ENCODE measurements at regions not wholly inside any gene's neighbourhood (a gene's known extent, or its start where the extent isn't known, plus 50 kb on each side); places are given as distances from the start of the nearest gene placed in this dataset.
"Not testable (repeated sequence)": the region's sequence is repeated elsewhere in the genome, so short reads cannot be mapped to it uniquely, and the experiment has no call there.

- no peak for DNase-seq (ENCODE audit: low spot score)
These were observed 122.2 kb upstream of the IGF1R start for GRCh38 chr15:98526094-98526493.

GRCh38 chr15:98528046-98528725 is 120.2 kb upstream of the IGF1R start:
- no peak for DNase-seq (ENCODE audit: low spot score)

DNA sequence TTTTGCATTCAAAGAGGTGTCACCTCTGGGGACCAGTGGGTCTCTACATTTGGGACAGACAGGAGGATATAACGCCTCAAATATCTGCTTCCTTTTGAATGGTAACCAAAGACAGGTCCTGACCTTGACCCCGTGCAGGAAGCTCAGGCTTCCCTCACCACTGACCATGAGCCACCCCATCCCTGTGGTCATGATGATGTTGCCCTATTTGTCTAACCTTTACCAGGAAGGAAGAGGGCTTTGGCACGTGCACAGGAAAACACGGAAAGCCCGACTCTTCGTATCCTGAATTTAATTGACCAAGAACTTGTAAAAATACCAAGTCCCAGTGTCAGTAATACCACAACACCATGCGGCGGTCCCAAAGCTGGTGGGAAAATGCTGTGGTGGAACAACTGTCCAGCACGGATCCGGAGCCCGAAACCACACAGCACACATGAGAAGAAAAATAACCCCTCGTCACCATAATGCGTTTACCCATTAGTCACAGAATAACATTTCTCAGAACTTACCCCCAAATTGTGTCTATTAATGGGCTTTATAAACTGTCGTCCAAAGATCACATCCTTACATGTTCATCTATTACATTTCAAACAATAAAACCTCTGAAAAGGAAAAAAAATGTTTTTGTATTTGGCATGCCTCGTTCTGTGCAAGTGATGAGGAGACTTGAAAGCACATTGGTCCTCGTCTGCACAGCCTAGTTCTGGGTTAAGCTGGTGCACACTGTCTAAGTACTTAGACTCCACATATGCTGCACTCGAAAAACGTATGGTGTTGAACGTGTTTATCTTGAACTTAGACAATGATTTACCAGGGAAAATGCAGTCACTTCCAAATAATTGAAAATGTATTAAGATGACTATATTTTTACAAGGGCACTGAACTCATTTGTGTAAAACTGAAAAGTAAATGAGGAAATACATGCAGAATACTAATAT is 118.9 kb upstream of the IGF1R start:
- DNase-seq (ENCODE audit: low spot score): no peak

DNA sequence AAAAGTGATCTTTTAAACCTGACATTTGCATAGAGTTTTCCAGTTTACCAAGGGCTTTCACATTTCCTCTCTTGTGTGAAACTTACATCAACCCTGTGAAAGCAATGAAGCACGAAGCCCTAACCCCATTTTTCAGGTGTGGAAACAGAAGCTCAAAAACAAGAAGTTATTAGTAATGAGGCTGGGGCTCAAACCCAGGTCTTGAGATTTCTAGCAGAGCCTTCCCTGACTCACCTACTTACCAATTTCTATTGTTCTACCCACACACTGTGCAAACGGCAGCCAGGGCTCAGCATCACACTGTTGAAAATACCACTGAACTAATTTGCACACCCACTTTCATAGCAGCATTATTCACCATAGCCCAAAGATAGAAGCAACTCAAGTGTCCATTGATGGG is 117.8 kb upstream of the IGF1R start:
- peak; percentile 46 for DNase-seq (ENCODE audit: low spot score)

DNA sequence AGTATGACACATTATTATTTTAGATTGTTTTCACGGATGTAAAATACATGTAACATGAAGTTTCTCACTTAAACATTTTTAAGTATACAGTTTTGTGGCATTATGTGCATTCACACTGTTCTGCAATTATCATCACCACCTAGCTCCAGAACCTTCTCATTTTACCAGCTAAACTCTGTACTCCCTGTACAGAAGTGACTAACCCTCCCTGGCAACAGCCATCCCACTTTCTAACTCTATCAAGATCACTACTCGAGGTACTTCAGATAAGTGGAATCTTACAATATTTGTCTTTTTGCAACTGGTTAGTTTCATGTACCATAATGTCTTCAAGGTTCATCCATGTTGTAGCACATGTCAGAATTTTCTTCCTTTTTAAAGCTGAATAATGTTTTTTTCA is 116.3 kb upstream of the IGF1R start:
- DNase-seq (ENCODE audit: low spot score): no peak

GRCh38 chr15:98536976-98537375 is 111.4 kb upstream of the IGF1R start:
- no peak for DNase-seq (ENCODE audit: low spot score)

GRCh38 chr15:98537516-98538060 is 110.8 kb upstream of the IGF1R start:
- no peak for DNase-seq (ENCODE audit: low spot score)

GRCh38 chr15:98541519-98541918 is 106.8 kb upstream of the IGF1R start:
- no peak for DNase-seq (ENCODE audit: low spot score)

DNA sequence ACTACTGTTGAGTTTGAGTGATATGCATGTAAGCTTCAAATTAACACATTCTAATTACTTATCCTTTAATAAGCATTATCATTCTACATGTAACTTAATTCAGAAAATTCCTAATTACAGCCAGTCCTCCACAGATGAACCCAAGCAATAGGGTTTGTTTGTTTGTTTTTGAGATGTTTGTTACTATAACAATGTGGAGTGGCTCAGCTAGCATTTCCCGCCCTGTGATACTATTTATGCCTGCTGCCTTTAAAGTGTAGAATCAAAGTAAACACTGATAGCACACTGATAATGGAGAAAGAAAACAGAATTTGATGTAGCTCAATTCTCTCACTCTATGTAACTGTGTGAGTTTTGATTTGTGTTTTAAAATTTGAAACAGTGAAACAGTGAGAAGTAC is 105.1 kb upstream of the IGF1R start:
- no peak for DNase-seq (ENCODE audit: low spot score)

DNA sequence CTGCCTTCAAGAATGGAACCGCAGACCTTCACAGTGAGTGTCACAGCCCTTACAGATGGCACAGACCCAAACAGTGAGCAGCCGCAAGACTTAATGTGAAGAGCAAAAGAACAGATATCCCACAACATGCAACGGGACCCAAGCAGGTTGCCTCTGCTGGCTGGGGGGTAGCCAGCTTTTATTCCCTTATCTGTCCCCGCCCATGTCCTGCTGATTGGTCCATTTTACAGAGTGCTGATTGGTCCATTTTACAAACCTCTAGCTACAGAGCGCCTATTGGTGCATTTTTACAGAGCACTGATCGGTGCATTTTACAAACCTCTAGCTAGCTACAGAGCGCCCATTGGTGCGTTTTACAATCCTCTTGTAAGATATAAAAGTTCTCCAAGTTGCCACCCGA is 102.0 kb upstream of the IGF1R start:
- no peak for DNase-seq (ENCODE audit: low spot score)

GRCh38 chr15:98547275-98547674 is 101.1 kb upstream of the IGF1R start:
- no peak for DNase-seq (ENCODE audit: low spot score)

DNA sequence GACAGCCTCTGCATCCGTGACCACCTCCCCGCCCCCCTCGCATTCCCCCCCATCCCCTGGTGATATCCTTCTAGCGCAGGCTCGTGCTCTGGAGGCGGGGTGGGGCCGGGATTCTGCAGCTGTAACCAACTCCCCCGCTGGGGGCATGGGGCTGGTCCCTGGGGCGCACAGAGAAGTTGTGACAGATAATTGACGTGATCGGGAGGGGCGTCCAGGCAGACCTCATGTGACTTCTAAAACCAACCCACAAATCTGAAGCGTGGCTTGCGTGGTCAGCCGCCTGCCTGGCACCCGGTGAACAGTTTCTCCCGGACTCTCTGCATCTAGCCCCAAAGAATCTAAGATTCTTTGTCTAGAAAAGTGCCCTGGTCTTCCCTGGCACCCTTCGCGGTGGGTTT is 100.6 kb upstream of the IGF1R start:
- DNase-seq (ENCODE audit: low spot score): no peak

- DNase-seq (ENCODE audit: low spot score): peak; percentile 46
These were observed 100.0 kb upstream of the IGF1R start for GRCh38 chr15:98548139-98548971.

DNA sequence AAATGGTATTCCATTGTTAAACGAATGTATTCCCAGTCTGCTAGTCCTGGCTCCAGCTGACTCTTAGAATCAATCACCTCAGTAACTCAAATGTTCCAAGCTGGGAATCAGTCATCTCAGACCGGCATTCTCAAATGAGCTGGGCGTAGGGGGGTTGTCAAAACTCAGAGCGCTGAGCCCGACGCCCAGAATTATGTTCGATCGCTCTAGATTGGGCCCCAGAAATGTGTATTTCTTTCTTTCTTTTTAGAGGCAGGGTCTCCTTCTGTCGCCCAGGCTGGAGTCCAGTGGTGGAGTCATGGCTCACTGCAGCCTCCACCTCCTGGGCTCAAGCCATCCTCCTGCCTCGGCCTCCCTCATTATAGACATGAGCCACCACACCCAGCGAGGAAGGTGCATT is 99.3 kb upstream of the IGF1R start:
- no peak for DNase-seq (ENCODE audit: low spot score)

GRCh38 chr15:98549741-98550140 is 98.6 kb upstream of the IGF1R start:
- DNase-seq (ENCODE audit: low spot score): no peak

GRCh38 chr15:98550363-98550762 is 98.0 kb upstream of the IGF1R start:
- not testable (repeated sequence) for DNase-seq (ENCODE audit: low spot score)

DNA sequence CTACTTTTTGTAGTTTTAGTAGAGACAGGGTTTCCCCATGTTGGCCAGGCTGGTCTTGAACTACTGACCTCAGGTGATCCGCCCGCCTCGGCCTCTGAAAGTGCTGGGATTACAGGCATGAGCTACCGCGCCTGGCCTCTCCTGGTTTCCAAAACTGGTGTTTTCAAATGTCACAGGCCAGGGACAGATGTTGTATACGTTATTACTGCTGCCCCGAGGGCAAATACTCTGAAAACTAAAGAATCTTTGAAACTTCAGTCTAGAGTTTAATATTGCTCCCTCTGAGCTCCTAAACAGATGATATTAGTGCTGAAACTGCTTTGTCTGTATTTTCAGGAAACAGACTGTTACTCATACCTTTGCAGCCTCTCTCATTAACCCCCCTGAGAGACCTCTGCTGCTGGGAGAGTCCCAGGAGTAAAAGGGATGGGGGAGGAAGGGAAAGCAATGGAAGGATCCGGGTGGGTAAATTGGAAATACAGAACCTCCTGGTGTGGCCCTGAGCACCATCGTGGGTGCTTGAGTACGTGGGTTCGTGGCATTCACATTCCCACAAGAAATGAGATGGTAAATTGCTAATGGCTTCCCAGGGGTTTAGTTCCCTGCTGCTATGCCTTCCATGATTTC is 96.3 kb upstream of the IGF1R start:
- no peak for DNase-seq (ENCODE audit: low spot score)

DNA sequence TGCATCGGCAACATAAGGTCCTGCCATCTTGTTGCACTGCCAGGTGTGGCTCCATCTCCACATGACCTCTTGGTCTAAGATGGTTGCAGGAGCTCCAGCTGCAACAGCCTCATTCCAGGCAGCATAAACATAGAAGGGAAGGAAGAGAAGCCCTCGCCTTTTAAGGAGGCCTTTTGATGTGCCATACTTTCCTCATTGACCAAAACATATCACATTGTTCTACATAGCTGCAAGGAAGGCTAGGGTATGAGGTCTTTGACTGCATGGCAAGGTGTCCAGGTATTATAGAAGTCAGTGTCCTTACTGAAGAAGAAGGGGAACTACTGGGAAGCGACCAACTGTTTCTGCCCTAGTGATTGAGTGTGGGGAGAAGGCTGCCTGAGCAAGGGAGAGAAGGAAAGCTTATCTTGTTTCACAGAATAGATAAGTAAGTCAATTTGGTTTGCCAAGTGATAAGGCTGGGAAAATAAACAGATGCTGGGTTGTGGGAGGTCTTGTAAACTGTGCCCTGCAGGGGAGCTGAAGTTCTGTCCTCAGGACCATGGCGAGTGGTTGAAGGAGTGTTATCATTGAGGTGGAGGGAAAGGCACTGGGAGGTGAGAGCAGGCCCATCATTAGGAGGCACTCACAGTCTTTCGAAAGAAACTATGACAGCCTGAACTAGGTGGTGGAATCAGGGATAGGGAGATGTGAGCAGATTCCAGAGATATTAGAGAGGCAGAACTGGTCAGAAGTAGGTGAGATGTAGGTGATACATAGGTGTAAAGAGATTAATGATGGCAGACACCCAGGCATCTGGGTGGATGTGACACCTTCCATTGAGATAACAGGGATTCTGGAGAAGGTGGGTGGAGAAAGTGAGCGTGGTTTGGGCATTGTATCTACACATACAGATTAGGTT is 93.8 kb upstream of the IGF1R start:
- DNase-seq (ENCODE audit: low spot score): no peak

DNA sequence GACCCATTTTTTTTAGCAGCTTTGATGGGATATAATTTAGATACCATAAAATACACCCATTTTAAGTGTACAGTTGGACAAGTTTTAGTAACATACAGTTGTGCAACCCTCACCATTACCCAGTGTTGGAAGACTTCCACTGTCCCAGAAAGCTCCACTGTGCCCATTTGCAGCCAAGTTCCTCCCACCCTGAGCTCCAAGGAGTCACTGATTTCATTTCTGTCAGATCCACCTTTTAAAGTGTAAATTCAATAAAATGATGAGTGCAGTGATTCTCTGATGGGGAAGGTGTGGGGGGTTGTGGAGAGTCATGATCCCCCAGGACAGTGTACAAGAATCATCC is 93.2 kb upstream of the IGF1R start:
- DNase-seq (ENCODE audit: low spot score): no peak

DNA sequence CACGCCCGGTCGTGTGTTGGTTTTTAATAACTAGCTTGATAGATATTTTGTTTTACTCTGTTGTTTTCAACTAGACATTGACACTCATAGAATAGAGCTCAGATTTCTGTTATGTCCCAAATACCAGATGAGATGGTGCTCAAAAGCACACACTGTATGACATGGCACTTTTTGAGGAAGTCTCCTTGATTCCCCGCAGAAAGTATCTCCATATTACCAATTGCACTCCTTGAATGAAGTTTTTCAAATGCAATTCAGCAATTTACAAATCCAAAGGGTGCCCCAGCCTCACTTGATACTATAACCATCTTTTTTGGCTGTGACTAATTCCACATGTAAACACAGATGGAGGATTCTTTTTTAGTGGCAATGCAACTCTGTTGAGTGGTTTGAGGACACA is 92.0 kb upstream of the IGF1R start:
- DNase-seq (ENCODE audit: low spot score): no peak

- no peak for DNase-seq (ENCODE audit: low spot score)
These were observed 88.0 kb upstream of the IGF1R start for GRCh38 chr15:98560338-98560737.

All from putamen (tissue), 1 donor.